ENCODE measurements at regions not wholly inside any gene's neighbourhood (a gene's known extent, or its start where the extent isn't known, plus 50 kb on each side); places are given as distances from the start of the nearest gene placed in this dataset.

GRCh38 chr6:163913045-163913444 is 498.5 kb downstream of the QKI start:
- no peak for DNase-seq (ENCODE audit: low read depth)

GRCh38 chr6:163906006-163906710 is 491.6 kb downstream of the QKI start:
- DNase-seq (ENCODE audit: low read depth): no peak

- no peak for DNase-seq (ENCODE audit: low read depth)
Measured at GRCh38 chr6:163904186-163904585, 489.7 kb downstream of the QKI start.

- no peak for DNase-seq (ENCODE audit: low read depth)
Measured at GRCh38 chr6:163903541-163903940, 489.0 kb downstream of the QKI start.

GRCh38 chr6:163902993-163903392 is 488.5 kb downstream of the QKI start:
- DNase-seq (ENCODE audit: low read depth): no peak

- no peak for DNase-seq (ENCODE audit: low read depth)
Measured at GRCh38 chr6:163901681-163902080, 487.2 kb downstream of the QKI start.

GRCh38 chr6:163900570-163900969 is 486.1 kb downstream of the QKI start:
- no peak for DNase-seq (ENCODE audit: low read depth)

GRCh38 chr6:163897669-163898068 is 483.2 kb downstream of the QKI start:
- DNase-seq (ENCODE audit: low read depth): no peak

- DNase-seq (ENCODE audit: low read depth): no peak
Measured at GRCh38 chr6:163897030-163897429, 482.5 kb downstream of the QKI start.

- no peak for DNase-seq (ENCODE audit: low read depth)
Measured at GRCh38 chr6:163895162-163895561, 480.6 kb downstream of the QKI start.

GRCh38 chr6:163893609-163894189 is 479.2 kb downstream of the QKI start:
- DNase-seq (ENCODE audit: low read depth): no peak

GRCh38 chr6:163892824-163893561 is 478.5 kb downstream of the QKI start:
- DNase-seq (ENCODE audit: low read depth): no peak

GRCh38 chr6:163889904-163890514 is 475.5 kb downstream of the QKI start:
- DNase-seq (ENCODE audit: low read depth): no peak

- DNase-seq (ENCODE audit: low read depth): no peak
Measured at GRCh38 chr6:163888030-163888819, 473.7 kb downstream of the QKI start.

GRCh38 chr6:163886428-163886827 is 471.9 kb downstream of the QKI start:
- DNase-seq (ENCODE audit: low read depth): no peak

GRCh38 chr6:163883984-163884383 is 469.5 kb downstream of the QKI start:
- DNase-seq (ENCODE audit: low read depth): no peak

GRCh38 chr6:163878698-163879097 is 464.2 kb downstream of the QKI start:
- DNase-seq (ENCODE audit: low read depth): no peak

- DNase-seq (ENCODE audit: low read depth): no peak
Measured at GRCh38 chr6:163877877-163878639, 463.5 kb downstream of the QKI start.

- DNase-seq (ENCODE audit: low read depth): no peak
Measured at GRCh38 chr6:163876391-163876790, 461.9 kb downstream of the QKI start.

- no peak for DNase-seq (ENCODE audit: low read depth)
Measured at GRCh38 chr6:163874784-163875183, 460.3 kb downstream of the QKI start.

GRCh38 chr6:163872335-163872734 is 457.8 kb downstream of the QKI start:
- peak; percentile 88 for DNase-seq (ENCODE audit: low read depth)

All from HS-5 (cell line).